ENCODE measurements at regions not wholly inside any gene's neighbourhood (a gene's known extent, or its start where the extent isn't known, plus 50 kb on each side); places are given as distances from the start of the nearest gene placed in this dataset.
A peak's percentile ranks its signal among the peaks of the same experiment; 100 is the strongest.

- DNase-seq, result no peak
Observed at GRCh38 chr6:11356404-11357155, 124.1 kb upstream of the NEDD9 start.

DNA sequence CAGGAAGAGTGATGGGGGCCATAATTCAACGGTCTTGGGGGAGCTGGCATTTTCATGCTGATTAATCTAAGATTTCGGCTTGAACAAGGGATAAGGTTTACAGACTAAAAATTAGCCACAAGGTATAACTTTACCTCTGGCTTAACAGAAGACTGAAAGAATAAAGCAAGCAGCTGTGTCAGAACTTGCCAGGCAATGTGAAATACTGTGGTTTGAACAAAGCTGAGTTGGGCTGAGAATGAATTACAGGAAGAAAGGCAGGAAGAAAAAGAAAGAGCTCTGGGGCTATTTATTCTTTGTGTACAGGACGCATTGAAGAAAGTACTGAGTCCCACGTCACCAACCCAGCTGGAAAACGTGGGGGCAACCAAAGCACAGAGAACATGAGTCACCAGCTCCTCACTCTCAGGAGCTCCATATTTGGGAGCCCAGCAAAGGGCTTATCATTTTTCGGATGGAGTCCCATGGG is 121.5 kb upstream of the NEDD9 start:
- peak; percentile 49 to 58 for DNase-seq

GRCh38 chr6:11350294-11350693 is 117.8 kb upstream of the NEDD9 start:
- DNase-seq, result peak; percentile 37 to 76

- DNase-seq, result no peak
Observed at GRCh38 chr6:11349880-11350279, 117.4 kb upstream of the NEDD9 start.

DNA sequence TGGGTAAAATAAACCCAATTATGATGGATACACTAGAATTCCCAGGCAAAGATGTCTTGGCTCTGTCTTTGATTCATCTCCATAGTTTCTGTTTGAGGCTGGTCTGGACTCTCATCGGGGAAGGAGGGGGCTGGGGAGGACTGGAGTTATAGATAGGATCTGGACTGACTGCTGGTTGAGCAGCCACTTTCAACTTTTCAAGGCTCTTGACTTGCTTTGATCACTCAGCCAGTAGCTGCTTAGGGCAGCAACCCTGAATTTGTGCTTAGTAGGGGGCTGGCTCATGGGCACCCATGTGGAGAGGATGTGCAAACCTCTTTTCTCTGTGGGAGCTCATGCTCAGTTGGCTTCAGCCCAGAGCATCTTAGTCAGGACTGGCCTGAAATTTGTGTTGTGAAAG is 114.0 kb upstream of the NEDD9 start:
- DNase-seq, result no peak

- DNase-seq, result no peak
Observed at GRCh38 chr6:11345536-11345935, 113.1 kb upstream of the NEDD9 start.

GRCh38 chr6:11343963-11344723 is 111.7 kb upstream of the NEDD9 start:
- DNase-seq, result no peak

DNA sequence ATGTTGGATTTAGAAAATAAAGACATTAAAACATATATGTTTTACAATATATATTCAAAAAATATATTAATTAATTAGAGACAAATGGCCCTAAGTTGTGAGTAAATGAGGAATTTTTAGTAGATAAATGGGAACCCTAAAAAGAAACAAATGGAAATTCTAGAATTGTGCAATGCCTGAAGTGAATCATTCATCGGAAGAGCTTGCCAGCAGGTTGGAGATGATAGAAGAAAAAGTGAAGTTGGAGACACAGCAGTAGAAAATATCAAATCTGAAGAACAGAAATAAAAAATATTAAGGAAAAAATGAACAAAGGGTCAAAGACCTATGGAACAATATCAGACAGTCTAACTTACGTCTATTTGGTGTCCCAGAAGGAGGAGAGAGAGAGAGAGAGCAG is 109.4 kb upstream of the NEDD9 start:
- no peak for DNase-seq

DNA sequence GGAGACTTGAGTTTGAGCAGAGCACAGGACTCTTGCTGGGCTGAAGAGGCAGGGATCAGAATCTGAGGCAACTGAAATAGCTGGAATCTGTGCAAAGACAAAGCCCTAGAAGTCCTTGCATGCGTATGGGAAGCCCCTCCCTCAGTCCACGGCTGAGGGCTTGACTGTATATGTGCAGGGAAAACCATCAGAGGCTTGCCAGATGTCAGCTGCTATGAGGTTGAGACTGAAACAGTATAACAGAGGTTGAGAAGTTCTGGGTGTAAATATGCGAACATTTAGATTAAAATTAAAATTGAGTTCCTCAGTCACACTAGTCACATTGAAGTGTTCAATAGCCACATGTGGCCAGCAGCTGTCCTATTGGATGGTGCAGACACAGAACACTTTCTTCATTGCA is 108.8 kb upstream of the NEDD9 start:
- DNase-seq, result no peak

- DNase-seq, result no peak
Observed at GRCh38 chr6:11339380-11339779, 106.9 kb upstream of the NEDD9 start.

GRCh38 chr6:11337306-11337705 is 104.8 kb upstream of the NEDD9 start:
- DNase-seq, result no peak

GRCh38 chr6:11335826-11336225 is 103.4 kb upstream of the NEDD9 start:
- no peak for DNase-seq

DNA sequence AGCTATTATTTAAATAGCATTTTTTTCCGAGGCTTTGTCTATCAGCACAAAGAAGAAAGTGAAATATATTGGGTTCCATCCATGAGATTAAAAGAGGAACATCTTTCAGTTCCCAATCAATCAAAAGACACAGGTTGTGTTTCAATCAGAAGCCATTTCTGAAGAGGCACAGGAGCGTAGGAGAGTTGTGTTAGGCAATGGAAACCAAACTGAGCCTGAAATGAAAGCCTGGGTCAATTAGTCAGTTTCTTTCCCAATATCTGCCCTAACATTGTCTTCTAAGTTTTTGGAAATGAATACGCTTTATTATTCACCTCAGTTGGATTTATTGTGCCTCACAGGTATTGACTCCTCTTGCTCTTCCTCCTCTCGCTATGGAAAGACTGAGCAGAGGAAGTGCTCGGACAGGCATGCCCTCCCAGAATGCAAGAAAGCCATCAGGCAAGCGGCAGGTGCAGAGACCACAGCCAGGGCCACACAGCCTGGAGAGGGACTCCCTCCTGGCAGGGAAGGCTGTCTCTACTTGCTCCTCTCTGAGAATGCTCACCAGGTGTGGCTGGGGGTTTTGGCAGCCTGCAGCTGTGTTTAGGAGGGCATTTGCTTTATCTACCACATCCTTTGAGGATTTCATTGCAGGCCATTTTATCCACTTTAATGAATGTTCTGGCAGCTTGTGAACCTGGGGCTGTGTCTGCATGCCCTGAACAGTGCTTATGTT is 100.8 kb upstream of the NEDD9 start:
- DNase-seq, result no peak

DNA sequence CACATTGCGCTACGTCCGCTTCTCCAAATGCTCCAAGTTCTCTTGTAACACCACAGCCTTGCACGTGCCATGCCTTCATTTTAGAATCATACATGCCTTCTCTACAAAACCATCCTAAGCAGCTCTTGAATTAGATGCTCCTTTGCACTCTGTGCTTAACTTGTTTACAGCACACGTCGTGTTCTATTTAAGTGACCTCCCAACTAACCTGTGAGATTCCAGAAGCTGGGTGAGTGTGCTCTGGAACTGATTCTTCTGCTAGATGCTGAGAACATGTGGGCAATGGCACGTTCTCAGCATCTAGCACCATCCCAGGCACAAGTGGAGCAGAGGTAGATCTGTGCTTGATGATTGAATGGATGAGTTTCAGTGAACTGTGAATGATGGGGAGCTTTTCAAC is 100.0 kb upstream of the NEDD9 start:
- no peak for DNase-seq

DNA sequence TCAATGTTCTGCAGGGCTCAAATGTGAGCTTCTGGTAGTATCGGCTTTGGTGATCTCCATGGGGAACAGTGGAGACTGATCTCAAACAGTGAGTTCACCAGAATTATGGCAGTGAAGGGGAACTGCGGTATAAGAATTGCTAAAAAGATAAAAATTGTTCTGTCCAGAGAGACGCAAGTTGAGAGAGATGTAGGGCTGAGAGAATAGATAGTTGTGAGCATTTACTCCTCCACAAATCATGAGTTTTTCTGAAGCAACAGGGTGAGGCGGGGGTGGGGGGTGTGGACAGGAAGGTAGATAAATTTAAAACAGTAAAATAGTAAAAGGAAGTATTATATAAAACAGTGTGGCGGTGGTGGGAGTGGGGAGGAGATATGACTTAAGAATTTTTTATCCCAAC is 98.6 kb upstream of the NEDD9 start:
- DNase-seq, result no peak

- peak in 1 of 2 donors; percentile 18 for DNase-seq
Observed at GRCh38 chr6:11330413-11330760, 97.9 kb upstream of the NEDD9 start.

GRCh38 chr6:11329726-11330412 is 97.4 kb upstream of the NEDD9 start:
- no peak for DNase-seq

- no peak for DNase-seq
Observed at GRCh38 chr6:11328613-11329247, 96.3 kb upstream of the NEDD9 start.

GRCh38 chr6:11327961-11328360 is 95.5 kb upstream of the NEDD9 start:
- no peak for DNase-seq

DNA sequence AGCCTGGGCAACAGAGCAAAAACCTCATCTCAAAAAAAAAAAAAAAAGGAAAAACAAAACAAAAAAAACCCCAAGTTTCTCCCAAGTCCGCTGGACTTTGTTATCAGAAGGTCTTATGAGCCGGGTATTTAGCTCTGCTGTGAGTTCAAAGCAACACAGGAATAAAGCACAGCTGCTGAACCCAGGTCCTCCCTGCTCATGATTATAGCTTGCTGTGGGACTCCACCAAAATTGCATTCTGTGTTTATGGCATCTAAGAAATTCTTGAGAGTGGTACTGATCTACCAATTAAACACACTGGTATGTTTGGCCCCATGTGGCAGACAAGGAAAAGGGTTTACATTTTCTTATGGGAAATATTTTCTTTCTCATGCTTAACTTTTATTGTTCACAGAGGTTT is 93.6 kb upstream of the NEDD9 start:
- no peak for DNase-seq

- DNase-seq, result no peak
Observed at GRCh38 chr6:11324453-11325015, 92.1 kb upstream of the NEDD9 start.
